IPS DF 6.9 (cell line): ENCODE measurements at regions not wholly inside any gene's neighbourhood (a gene's known extent, or its start where the extent isn't known, plus 50 kb on each side); places are given as distances from the start of the nearest gene placed in this dataset.

Source experiments
- DNase-seq: peaks from one replicate; pipeline ENCODE4 v3.0.0-alpha.2; 2013; ENCODE audit warnings: low read depth, low spot score
- H3K27ac ChIP-seq: one replicate; pipeline ENCODE4 v1.5.1; 2013; ENCODE audit warnings: low read length, control low read depth
- H3K27me3 ChIP-seq: 2 replicates; pipeline ENCODE4 v1.6.1; 2013; ENCODE audit warnings: mild to moderate bottlenecking, low read length; ENCODE audit not compliant: control insufficient read depth, insufficient read depth
- H3K36me3 ChIP-seq: 2 replicates; pipeline ENCODE4 v1.6.1; 2013; ENCODE audit warnings: low read length; ENCODE audit not compliant: control insufficient read depth, insufficient read depth
- H3K4me1 ChIP-seq: 2 replicates; pipeline ENCODE4 v1.6.1; 2013; ENCODE audit warnings: low read length; ENCODE audit not compliant: control insufficient read depth, insufficient read depth
- H3K4me3 ChIP-seq: 2 replicates; pipeline ENCODE4 v1.5.1; 2013; ENCODE audit warnings: mild to moderate bottlenecking, low read length
- H3K9me3 ChIP-seq: 2 replicates; pipeline ENCODE4 v1.6.1; 2013; ENCODE audit warnings: low read length, inconsistent platforms; ENCODE audit not compliant: control insufficient read depth, insufficient read depth
- WGBS: extraction: QIAGEN DNeasy Blood & Tissue Kit; methylation state at CpG from one replicate; pipeline ENCODE4 v1.1.7; 2013; ENCODE audit warnings: mixed read lengths, missing lambda C conversion rate; ENCODE audit not compliant: insufficient read length, insufficient coverage; 5-methylcytosine and 5-hydroxymethylcytosine counted together

DNA sequence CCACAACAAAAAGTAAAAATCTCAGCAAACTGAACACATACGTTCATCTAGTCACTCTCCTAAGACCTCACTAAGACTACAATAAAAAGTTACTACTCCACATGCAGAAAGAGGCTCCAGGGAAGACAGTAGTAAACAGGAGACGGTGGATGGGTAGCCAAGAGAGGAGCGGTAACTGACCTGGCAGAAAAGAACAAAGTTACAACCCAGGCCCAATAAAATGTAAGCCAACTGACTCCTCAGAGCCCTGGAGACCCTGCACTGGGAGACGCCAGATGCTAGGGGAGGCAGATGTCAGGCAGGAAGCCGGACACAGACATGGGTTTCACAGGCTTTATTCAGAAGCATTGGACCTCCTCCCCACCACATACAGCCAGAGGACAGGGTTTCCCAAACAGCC is 181.1 kb upstream of the NFE2L3 start:
- no CpG with 5 or more reads among the region's 5 CpGs for WGBS
- Histone ChIP-seq H3K4me1 (no peaks in the 10 kb centered on the region), H3K9me3 (no peaks in the 10 kb centered on the region), H3K36me3 (no peaks in the 10 kb centered on the region), H3K4me3 (no peak overlapping the region), H3K27ac (no peak overlapping the region), H3K27me3 (no peaks in the 10 kb centered on the region)
- no peak for DNase-seq

DNA sequence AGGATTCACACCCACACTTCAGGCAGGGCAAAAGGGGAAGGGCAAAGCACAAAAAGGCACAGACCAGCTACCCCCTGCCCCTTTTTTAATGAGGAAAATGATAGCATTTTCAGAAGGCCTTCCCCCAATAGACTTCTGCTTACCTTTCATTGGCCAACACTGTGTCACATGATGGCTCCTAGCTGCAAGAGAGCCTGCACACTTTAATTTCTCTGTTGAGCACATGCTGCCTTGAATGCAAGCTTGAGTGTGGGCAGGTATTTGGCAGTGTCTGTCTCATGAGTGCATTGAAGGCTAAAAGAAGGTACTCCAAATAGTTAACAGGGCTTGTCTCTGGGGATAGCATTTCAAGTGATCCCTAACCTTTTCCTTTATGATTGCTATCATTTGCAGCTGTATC is 175.4 kb upstream of the NFE2L3 start:
- DNase-seq: no peak
- H3K27me3 ChIP-seq: no peaks in the 10 kb centered on the region
- no peaks in the 10 kb centered on the region for H3K9me3 ChIP-seq
- H3K27ac ChIP-seq: no peak overlapping the region
- no peaks in the 10 kb centered on the region for H3K36me3 ChIP-seq
- H3K4me3 ChIP-seq: no peak overlapping the region
- H3K4me1 ChIP-seq: no peaks in the 10 kb centered on the region

GRCh38 chr7:25978466-25978865 is 173.5 kb upstream of the NFE2L3 start:
- Histone ChIP-seq H3K27ac (no peak overlapping the region), H3K4me3 (no peak overlapping the region), H3K4me1 (no peaks in the 10 kb centered on the region), H3K9me3 (no peaks in the 10 kb centered on the region), H3K27me3 (no peaks in the 10 kb centered on the region), H3K36me3 (no peaks in the 10 kb centered on the region)
- no CpG with 5 or more reads among the region's 5 CpGs for WGBS
- no peak for DNase-seq

GRCh38 chr7:25979605-25980004 is 172.4 kb upstream of the NFE2L3 start:
- no peak overlapping the region for H3K4me3 ChIP-seq
- no peaks in the 10 kb centered on the region for H3K36me3 ChIP-seq
- DNase-seq: no peak
- H3K4me1 ChIP-seq: no peaks in the 10 kb centered on the region
- H3K9me3 ChIP-seq: no peaks in the 10 kb centered on the region
- no CpG with 5 or more reads among the region's 2 CpGs for WGBS
- H3K27me3 ChIP-seq: no peaks in the 10 kb centered on the region
- no peak overlapping the region for H3K27ac ChIP-seq

- Histone ChIP-seq H3K36me3 (no peaks in the 10 kb centered on the region), H3K4me1 (0 out of 2 replicates have a peak, but pooled peaks cover 1% of the 10 kb centered on the region), H3K27ac (no peak overlapping the region), H3K27me3 (no peaks in the 10 kb centered on the region), H3K9me3 (no peaks in the 10 kb centered on the region), H3K4me3 (no peak overlapping the region)
- no CpG with 5 or more reads among the region's 2 CpGs for WGBS
- no peak for DNase-seq
These were observed 169.3 kb upstream of the NFE2L3 start for GRCh38 chr7:25982684-25983083.

DNA sequence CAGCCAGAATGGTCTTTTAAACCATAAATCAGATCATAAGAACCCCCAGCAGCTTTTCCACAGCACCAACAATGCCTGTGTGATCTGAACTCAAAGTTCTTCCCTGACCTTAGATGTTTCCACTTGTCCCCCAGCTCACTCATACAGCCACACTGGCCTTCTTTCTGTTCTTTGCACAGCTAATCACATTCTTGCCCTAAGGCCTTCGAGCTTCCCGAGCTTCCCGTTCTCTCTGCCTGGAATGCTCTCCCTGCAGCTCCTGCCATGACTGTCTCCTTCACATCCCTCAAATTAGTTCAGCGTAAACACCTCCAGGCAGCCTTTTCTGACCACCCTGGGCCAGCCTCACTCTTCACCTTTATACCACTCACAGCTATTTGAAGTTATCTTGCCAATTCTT is 166.8 kb upstream of the NFE2L3 start:
- Histone ChIP-seq H3K27me3 (no peaks in the 10 kb centered on the region), H3K4me1 (0 out of 2 replicates have a peak, but pooled peaks cover 1% of the 10 kb centered on the region), H3K4me3 (no peak overlapping the region), H3K9me3 (no peaks in the 10 kb centered on the region), H3K36me3 (no peaks in the 10 kb centered on the region), H3K27ac (no peak overlapping the region)
- WGBS: no CpG with 5 or more reads among the region's 4 CpGs
- DNase-seq: no peak

GRCh38 chr7:25988640-25989039 is 163.4 kb upstream of the NFE2L3 start:
- no peaks in the 10 kb centered on the region for H3K9me3 ChIP-seq
- H3K27me3 ChIP-seq: no peaks in the 10 kb centered on the region
- no peak for DNase-seq
- H3K4me3 ChIP-seq: no peak overlapping the region
- H3K4me1 ChIP-seq: 0 out of 2 replicates have a peak, but pooled peaks cover 1% of the 10 kb centered on the region
- no peaks in the 10 kb centered on the region for H3K36me3 ChIP-seq
- no peak overlapping the region for H3K27ac ChIP-seq
- no CpG with 5 or more reads among the region's 1 CpG for WGBS

DNA sequence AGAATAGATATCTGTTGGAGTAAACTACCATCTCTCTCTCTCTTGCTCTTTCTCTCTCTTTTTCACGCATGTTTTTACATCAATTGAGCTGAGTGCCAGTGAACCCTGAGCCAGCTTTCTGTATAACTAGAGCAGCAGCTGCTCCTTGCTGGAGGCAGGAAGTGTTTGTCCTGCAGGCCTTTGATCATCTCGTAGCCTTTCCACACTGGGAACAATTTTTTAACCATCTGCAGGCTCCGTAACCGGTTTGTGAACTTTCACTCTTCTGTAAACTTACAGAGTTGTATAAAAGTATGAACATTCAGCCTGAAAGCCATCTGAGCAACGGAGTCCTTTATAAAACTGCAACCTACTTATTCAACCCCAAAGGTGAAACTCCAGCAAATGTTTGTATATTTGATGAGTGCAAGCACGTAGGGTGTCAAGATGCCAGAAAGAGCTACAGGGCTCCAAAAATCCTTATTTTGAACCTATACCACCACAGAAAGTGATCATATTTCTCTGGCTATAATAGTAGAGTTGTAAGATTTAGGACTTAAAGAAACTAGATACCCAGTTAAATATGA is 162.8 kb upstream of the NFE2L3 start:
- H3K9me3 ChIP-seq: no peaks in the 10 kb centered on the region
- H3K27ac ChIP-seq: no peak overlapping the region
- 0 out of 2 replicates have a peak, but pooled peaks cover 1% of the 10 kb centered on the region for H3K4me1 ChIP-seq
- H3K27me3 ChIP-seq: no peaks in the 10 kb centered on the region
- DNase-seq: no peak
- H3K36me3 ChIP-seq: no peaks in the 10 kb centered on the region
- no peak overlapping the region for H3K4me3 ChIP-seq
- no CpG with 5 or more reads among the region's 6 CpGs for WGBS

DNA sequence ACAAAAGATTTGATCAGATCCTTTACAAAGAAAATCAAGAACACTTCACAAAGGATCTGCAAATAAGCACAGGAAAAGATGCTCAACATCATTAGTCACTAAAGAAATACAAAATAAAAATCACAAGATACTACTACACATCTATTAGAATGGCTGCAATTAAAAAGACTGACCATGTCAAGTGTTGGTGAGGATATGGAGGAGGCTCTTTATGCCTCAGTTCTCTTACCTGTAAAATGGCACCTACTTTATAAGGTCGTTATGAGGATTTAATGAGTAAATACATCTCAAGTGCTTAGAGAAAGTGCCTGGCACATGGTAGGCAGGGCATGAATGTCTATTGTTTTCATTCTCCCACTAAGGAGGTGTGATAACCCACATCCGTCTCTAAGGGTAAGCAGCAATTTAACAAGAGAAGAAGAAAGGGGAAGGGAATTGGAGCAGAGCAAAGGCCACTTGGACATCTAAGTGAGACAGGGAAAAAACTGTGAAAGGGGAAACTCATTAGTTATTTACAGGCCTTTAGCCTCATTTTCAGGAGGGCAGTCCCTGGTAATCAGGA is 157.5 kb upstream of the NFE2L3 start:
- Histone ChIP-seq H3K4me1 (no peaks in the 10 kb centered on the region), H3K9me3 (no peaks in the 10 kb centered on the region), H3K27me3 (no peaks in the 10 kb centered on the region), H3K36me3 (no peaks in the 10 kb centered on the region), H3K27ac (no peak overlapping the region), H3K4me3 (no peak overlapping the region)
- no peak for DNase-seq
- no CpG with 5 or more reads among the region's 2 CpGs for WGBS

DNA sequence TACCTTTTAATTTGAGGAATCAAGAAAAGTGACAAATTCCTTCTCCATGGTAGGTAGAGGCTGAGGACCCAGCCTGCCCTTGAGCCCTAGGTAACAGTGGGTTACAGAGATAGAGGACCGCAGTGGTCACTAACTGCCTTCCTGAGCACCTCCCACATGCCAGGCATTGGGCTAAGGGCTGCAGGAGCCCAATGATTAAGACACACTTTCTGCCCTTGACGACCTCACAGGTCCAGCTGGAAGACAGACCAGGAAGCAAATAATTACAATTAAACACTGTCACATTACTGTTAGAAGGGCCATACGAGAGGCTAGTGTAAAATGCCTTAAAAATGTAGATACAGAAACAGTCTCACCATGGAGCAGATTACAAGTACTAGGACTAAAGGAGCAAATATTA is 156.8 kb upstream of the NFE2L3 start:
- no peak for DNase-seq
- H3K4me3 ChIP-seq: no peak overlapping the region
- no peaks in the 10 kb centered on the region for H3K9me3 ChIP-seq
- no CpG with 5 or more reads among the region's 3 CpGs for WGBS
- H3K36me3 ChIP-seq: no peaks in the 10 kb centered on the region
- H3K27ac ChIP-seq: no peak overlapping the region
- no peaks in the 10 kb centered on the region for H3K27me3 ChIP-seq
- H3K4me1 ChIP-seq: no peaks in the 10 kb centered on the region

DNA sequence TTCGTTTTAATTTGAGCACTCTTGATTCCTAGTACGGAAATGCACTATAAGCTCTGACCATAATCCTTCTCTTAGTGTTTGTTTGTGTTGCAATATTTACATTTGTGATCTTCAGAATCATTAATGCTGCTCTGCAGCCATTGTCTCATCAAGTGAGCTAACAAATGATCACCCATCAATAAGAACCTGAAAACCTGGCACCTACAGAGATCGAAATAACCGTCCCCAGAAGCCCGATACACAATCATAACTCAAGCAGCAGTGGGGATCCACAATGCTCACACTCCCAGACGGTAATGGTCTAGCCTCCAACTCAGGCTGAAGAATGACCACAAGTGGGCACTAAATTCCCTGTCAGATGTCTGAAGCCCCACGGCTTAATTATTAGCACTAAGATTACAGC is 156.0 kb upstream of the NFE2L3 start:
- Histone ChIP-seq H3K9me3 (no peaks in the 10 kb centered on the region), H3K4me1 (no peaks in the 10 kb centered on the region), H3K27me3 (no peaks in the 10 kb centered on the region), H3K27ac (no peak overlapping the region), H3K36me3 (no peaks in the 10 kb centered on the region), H3K4me3 (no peak overlapping the region)
- WGBS: no CpG with 5 or more reads among the region's 7 CpGs
- DNase-seq: no peak
